ENCODE measurements at regions not wholly inside any gene's neighbourhood (a gene's known extent, or its start where the extent isn't known, plus 50 kb on each side); places are given as distances from the start of the nearest gene placed in this dataset.

DNA sequence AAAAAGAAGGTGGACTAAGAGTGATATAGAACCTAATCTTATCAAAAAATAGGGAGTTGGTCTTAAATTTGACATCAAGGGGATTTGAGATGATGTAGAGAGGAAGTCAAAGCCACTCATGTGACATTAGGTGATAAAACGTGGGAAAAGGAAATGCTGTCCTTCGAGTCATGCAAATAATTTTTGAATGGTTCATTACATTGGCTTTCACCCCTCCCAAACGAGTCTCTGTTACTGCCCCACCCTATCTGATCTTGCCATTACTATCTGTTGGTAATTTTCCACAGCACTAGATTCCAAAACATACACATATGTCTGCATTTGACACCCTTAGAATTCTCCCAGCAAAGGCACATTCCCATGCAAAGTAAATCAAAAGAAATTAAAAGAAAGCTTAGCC, 531.1 kb upstream of the ADAMTS5 start:
- no peaks in the 10 kb centered on the region for H3K4me1 ChIP-seq (ENCODE audit: control insufficient read depth, extremely low read depth, insufficient read depth, low read length)
- H3K9me3 ChIP-seq (replicated peaks; ENCODE audit: control insufficient read depth, insufficient read depth, low read length), result no peaks in the 10 kb centered on the region
- no peak overlapping the region for H3K27ac ChIP-seq (ENCODE audit: insufficient read depth, low read depth, low read length)
- FAIRE-seq, result peak; percentile 53
- dilution Hi-C loops (cut with MboI; ENCODE audit: extremely low pct_ligation_motif_present, low sequenced_read_pairs), result no loop called here
- DNase-seq (ENCODE audit: low read depth, low spot score), result no peak
- ChIA-PET POLR2A (no interaction called here), CTCF (no interaction called here)
- no peak overlapping the region for H3K9ac ChIP-seq (replicated peaks; ENCODE audit: extremely low read depth, insufficient read depth, low read length)
- no peak overlapping the region for H3K4me2 ChIP-seq (ENCODE audit: insufficient read depth, low read length)
- no peaks in the 10 kb centered on the region for H3K36me3 ChIP-seq (ENCODE audit: control insufficient read depth in 2 of 2, extremely low read depth in 1 of 2, insufficient read depth in 2 of 2, low read length in 2 of 2)
- H3K9me1 ChIP-seq (replicated peaks; ENCODE audit: control insufficient read depth, extremely low read depth, insufficient read depth, low read length), result no peaks in the 10 kb centered on the region
- no peaks in the 10 kb centered on the region for H3K27me3 ChIP-seq (ENCODE audit: control insufficient read depth in 2 of 2, insufficient read depth in 2 of 2, low read length in 2 of 2)
- TF ChIP-seq POLR2AphosphoS5 (IDR thresholded peaks at IDR 0.05; ENCODE audit: insufficient read depth, low read depth, low read length) (no peak), MYC (IDR thresholded peaks at IDR 0.05; ENCODE audit: low read depth, low read length) (no peak), GATA2 (IDR thresholded peaks at IDR 0.05; ENCODE audit: insufficient read depth, insufficient read length, low read depth, low read length) (no peak), FOS (IDR thresholded peaks at IDR 0.05; ENCODE audit: borderline replicate concordance, insufficient read depth, low read length) (no peak), POLR2A (IDR thresholded peaks at IDR 0.05; ENCODE audit: low read depth, low read length) (no peak), JUN (IDR thresholded peaks at IDR 0.05; ENCODE audit: borderline replicate concordance, insufficient read depth, insufficient read length, low read depth) (no peak), EZH2 (IDR thresholded peaks at IDR 0.05; ENCODE audit: borderline replicate concordance, low read depth, low read length, severe bottlenecking) (no peak)
- TF ChIP-seq, protein P1, sequence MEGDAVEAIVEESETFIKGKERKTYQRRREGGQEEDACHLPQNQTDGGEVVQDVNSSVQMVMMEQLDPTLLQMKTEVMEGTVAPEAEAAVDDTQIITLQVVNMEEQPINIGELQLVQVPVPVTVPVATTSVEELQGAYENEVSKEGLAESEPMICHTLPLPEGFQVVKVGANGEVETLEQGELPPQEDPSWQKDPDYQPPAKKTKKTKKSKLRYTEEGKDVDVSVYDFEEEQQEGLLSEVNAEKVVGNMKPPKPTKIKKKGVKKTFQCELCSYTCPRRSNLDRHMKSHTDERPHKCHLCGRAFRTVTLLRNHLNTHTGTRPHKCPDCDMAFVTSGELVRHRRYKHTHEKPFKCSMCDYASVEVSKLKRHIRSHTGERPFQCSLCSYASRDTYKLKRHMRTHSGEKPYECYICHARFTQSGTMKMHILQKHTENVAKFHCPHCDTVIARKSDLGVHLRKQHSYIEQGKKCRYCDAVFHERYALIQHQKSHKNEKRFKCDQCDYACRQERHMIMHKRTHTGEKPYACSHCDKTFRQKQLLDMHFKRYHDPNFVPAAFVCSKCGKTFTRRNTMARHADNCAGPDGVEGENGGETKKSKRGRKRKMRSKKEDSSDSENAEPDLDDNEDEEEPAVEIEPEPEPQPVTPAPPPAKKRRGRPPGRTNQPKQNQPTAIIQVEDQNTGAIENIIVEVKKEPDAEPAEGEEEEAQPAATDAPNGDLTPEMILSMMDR (IDR thresholded peaks at IDR 0.05; ENCODE audit: extremely low read depth in 1 of 2, insufficient read depth in 1 of 2, low read depth in 1 of 2, low read length in 2 of 2), result no peak
- TF ChIP-seq, protein P2, sequence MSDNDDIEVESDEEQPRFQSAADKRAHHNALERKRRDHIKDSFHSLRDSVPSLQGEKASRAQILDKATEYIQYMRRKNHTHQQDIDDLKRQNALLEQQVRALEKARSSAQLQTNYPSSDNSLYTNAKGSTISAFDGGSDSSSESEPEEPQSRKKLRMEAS (IDR thresholded peaks at IDR 0.05; ENCODE audit: insufficient read depth, insufficient read length), result no peak
- no peak overlapping the region for H3K4me3 ChIP-seq (replicated peaks in 1 of 3; ENCODE audit: insufficient read depth in 1 of 3, low read depth in 1 of 3, low read length in 3 of 3)
- no peaks in the 10 kb centered on the region for H3K79me2 ChIP-seq (ENCODE audit: control insufficient read depth, insufficient read depth, low read length)
- no TSS peak for BruUV-seq (replicated peaks)
- no peaks in the 10 kb centered on the region for H4K20me1 ChIP-seq (replicated peaks; ENCODE audit: control insufficient read depth, extremely low read depth, insufficient read depth, low read length)
- intact Hi-C loops (cut with micrococcal nuclease), result no loop called here
- H2AFZ ChIP-seq (ENCODE audit: low read depth, low read length), result no peak overlapping the region
